Panc1 (cell line): ENCODE measurements at regions not wholly inside any gene's neighbourhood (a gene's known extent, or its start where the extent isn't known, plus 50 kb on each side); places are given as distances from the start of the nearest gene placed in this dataset.

Experiments used
- ATAC-seq: fragments of 200-7000 bp; cut with Tn5 transposase; 2 replicates; pipeline ENCODE4 v1.9.1; 2020; ENCODE audit warnings: mild to moderate bottlenecking, moderate library complexity
- BruUV-seq: library from RNA; stranded (reverse); fragments of 400-500 nt; replicated peaks from 2 replicates; lab custom pipeline; 2021; lab: Mats Ljungman, UMichigan
- CTCF ChIA-PET: fragments of 300-600 bp; sonication (Branson Sonifier 250); formaldehyde crosslinking; loops from one replicate; lab custom pipeline; 2022; ENCODE audit warnings: antibody characterized with exemption; lab: Charles Lee
- POLR2A ChIA-PET: fragments of 300-600 bp; sonication (Branson Sonifier 250); formaldehyde crosslinking; loops from one replicate; lab custom pipeline; 2022; ENCODE audit warnings: antibody characterized with exemption; lab: Charles Lee
- DNase-seq: peaks from one replicate; pipeline ENCODE4 v3.0.0-alpha.2; 2010; ENCODE audit warnings: low read depth, low spot score
- H3K27ac ChIP-seq: 2 replicates; pipeline ENCODE4 v1.5.1; 2011; ENCODE audit warnings: mild to moderate bottlenecking, low read length, inconsistent platforms
- H3K27me3 ChIP-seq: fragments of 200-500 bp; sonication (Bioruptor generic); 2 replicates; pipeline ENCODE4 v1.6.0; 2014; ENCODE audit warnings: low read length, inconsistent platforms; ENCODE audit not compliant: control insufficient read depth, insufficient read depth
- H3K36me3 ChIP-seq: fragments of 200-500 bp; sonication (Bioruptor generic); 2 replicates; pipeline ENCODE4 v1.5.1; 2014; ENCODE audit warnings: inconsistent platforms, mild to moderate bottlenecking, low read length, moderate library complexity; ENCODE audit not compliant: control insufficient read depth, insufficient read depth
- H3K4me1 ChIP-seq: 2 replicates; pipeline ENCODE4 v1.5.1; 2011; ENCODE audit warnings: inconsistent platforms, mild to moderate bottlenecking, low read length, moderate library complexity; ENCODE audit not compliant: control insufficient read depth, insufficient read depth
- H3K4me3 ChIP-seq, 2 experiments: 2 replicates each; pipeline ENCODE4 v1.5.1; 2011 to 2012; ENCODE audit warnings: low read depth in 2 of 2, low read length in 2 of 2, mild to moderate bottlenecking in 2 of 2, inconsistent platforms in 1 of 2, moderate library complexity in 1 of 2
- H3K9me3 ChIP-seq: fragments of 200-500 bp; sonication (Bioruptor generic); 2 replicates; pipeline ENCODE4 v1.5.1; 2014; ENCODE audit warnings: low read depth, mild to moderate bottlenecking, inconsistent platforms, low read length, moderate library complexity; ENCODE audit not compliant: control insufficient read depth, insufficient read depth
- CTCF ChIP-seq: fragments of 450-650 bp; IDR thresholded peaks from 2 replicates; pipeline ENCODE4 v1.5.1; 2017; ENCODE audit warnings: mild to moderate bottlenecking
- POLR2AphosphoS5 ChIP-seq: IDR thresholded peaks from 2 replicates; pipeline ENCODE4 v1.6.1; 2012; ENCODE audit warnings: mild to moderate bottlenecking, low read depth, low read length, moderate library complexity
- REST ChIP-seq, 2 experiments: IDR thresholded peaks; 2 replicates each; pipeline ENCODE4 v1.6.1; 2011 to 2012; ENCODE audit warnings: low read depth in 2 of 2, control low read depth in 1 of 2, low read length in 1 of 2, mild to moderate bottlenecking in 1 of 2, moderate library complexity in 1 of 2; ENCODE audit not compliant: insufficient read depth in 1 of 2
- SIN3A ChIP-seq: IDR thresholded peaks from 2 replicates; pipeline ENCODE4 v1.6.1; 2012; ENCODE audit warnings: low read depth, mild to moderate bottlenecking, low read length, moderate library complexity, borderline replicate concordance; ENCODE audit not compliant: insufficient read depth
- TCF7L2 ChIP-seq: IDR thresholded peaks from 2 replicates; pipeline ENCODE4 v1.6.1; 2011; ENCODE audit warnings: mild to moderate bottlenecking, low read depth, low read length, inconsistent platforms
- in situ Hi-C: cut with HindIII; loops from 2 replicates; pipeline ENCODE4 v1.10.0; 2016; ENCODE audit warnings: low sequenced_read_pairs, low pct_unique_long_range_greater_than_20kb
- intact Hi-C: fragments of 100-400 bp; cut with micrococcal nuclease; formaldehyde crosslinking; loops from one replicate; pipeline ENCODE4 v1.10.0; 2022; ENCODE audit not compliant: unreplicated experiment

GRCh38 chr12:98149270-98149669 lies 366.1 kb upstream of the TMPO start:
- Histone ChIP-seq H3K27me3 (no peaks in the 10 kb centered on the region), H3K27ac (no peak overlapping the region), H3K4me3 (no peak overlapping the region), H3K4me1 (no peaks in the 10 kb centered on the region), H3K9me3 (no peaks in the 10 kb centered on the region), H3K36me3 (no peaks in the 10 kb centered on the region)
- ATAC-seq (no peak), DNase-seq (no peak)
- TF ChIP-seq TCF7L2 (no peak), POLR2AphosphoS5 (no peak), SIN3A (no peak), CTCF (no peak), REST (IDR thresholded peaks at IDR 0.05; ENCODE audit: insufficient read depth in 1 of 2, low read depth in 2 of 2, low read length in 1 of 2) (no peak)
- no TSS peak for BruUV-seq
- ChIA-PET POLR2A (no interaction called here), CTCF (no interaction called here)
- in situ Hi-C loops (no loop called here), intact Hi-C loops (no loop called here)

- no peak for ATAC-seq
- no peaks in the 10 kb centered on the region for H3K9me3 ChIP-seq
- H3K4me3 ChIP-seq, result no peak overlapping the region
- H3K27ac ChIP-seq, result no peak overlapping the region
- no peak for DNase-seq
- H3K27me3 ChIP-seq, result no peaks in the 10 kb centered on the region
- POLR2A ChIA-PET, result no interaction called here
- CTCF ChIA-PET, result no interaction called here
- in situ Hi-C loops, result no loop called here
- TF ChIP-seq SIN3A, result no peak
- TF ChIP-seq REST (IDR thresholded peaks at IDR 0.05; ENCODE audit: insufficient read depth in 1 of 2, low read depth in 2 of 2, low read length in 1 of 2), result no peak
- no peak for TF ChIP-seq POLR2AphosphoS5
- no peaks in the 10 kb centered on the region for H3K4me1 ChIP-seq
- BruUV-seq, result no TSS peak
- no peaks in the 10 kb centered on the region for H3K36me3 ChIP-seq
- intact Hi-C loops, result no loop called here
Measured at GRCh38 chr12:98149691-98150210, 365.6 kb upstream of the TMPO start.
